Keratinocyte (primary cell): ENCODE measurements at regions not wholly inside any gene's neighbourhood (a gene's known extent, or its start where the extent isn't known, plus 50 kb on each side); places are given as distances from the start of the nearest gene placed in this dataset.

ENCODE experiments used
- DNase-seq: peaks from one replicate; pipeline ENCODE4 v3.0.0-alpha.2; 2011; ENCODE audit warnings: low read depth, missing footprints, low spot score
- FAIRE-seq: peaks from 2 replicates; lab custom pipeline; 2011; peaks lifted over from hg19 to GRCh38; lab: Jason Lieb, UNC
- H2AFZ ChIP-seq: 2 replicates; pipeline ENCODE4 v1.6.0; 2012; ENCODE audit warnings: low read length, control low read depth, inconsistent platforms; ENCODE audit not compliant: control insufficient read depth
- H3K27ac ChIP-seq: 2 replicates; pipeline ENCODE4 v1.5.1; 2011; ENCODE audit warnings: low read length; ENCODE audit not compliant: control insufficient read depth, insufficient read depth
- H3K27me3 ChIP-seq: 3 replicates; pipeline ENCODE4 v1.6.0; 2011; ENCODE audit warnings: low read length; ENCODE audit not compliant: control insufficient read depth, insufficient read depth; ENCODE audit errors: extremely low read depth
- H3K36me3 ChIP-seq, 2 experiments: 2 replicates in 1 of 2; 3 replicates in 1 of 2; pipeline ENCODE4 v1.5.1; 2011; ENCODE audit warnings: low read length in 2 of 2, mild to moderate bottlenecking in 1 of 2; ENCODE audit not compliant: control insufficient read depth in 2 of 2, insufficient read depth in 2 of 2; ENCODE audit errors: extremely low read depth in 1 of 2
- H3K4me1 ChIP-seq: 3 replicates; pipeline ENCODE4 v1.5.1; 2011; ENCODE audit warnings: low read length; ENCODE audit not compliant: control insufficient read depth, insufficient read depth; ENCODE audit errors: extremely low read depth
- H3K4me2 ChIP-seq: 3 replicates; pipeline ENCODE4 v1.6.0; 2011; ENCODE audit warnings: low read depth, low read length; ENCODE audit not compliant: control insufficient read depth, insufficient read depth; ENCODE audit errors: extremely low read depth
- H3K4me3 ChIP-seq, 3 experiments: fragments of 200-600 bp in 1 of 3; sonication (generic) in 1 of 3; 2 replicates in 2 of 3; 3 replicates in 1 of 3; pipeline ENCODE4 v1.5.1; 2011 to 2016; ENCODE audit warnings: low read length in 3 of 3, mild to moderate bottlenecking in 3 of 3, control low read depth in 2 of 3, inconsistent platforms in 1 of 3, low read depth in 1 of 3, mixed read lengths in 1 of 3, mixed run types in 1 of 3, moderate library complexity in 1 of 3; ENCODE audit not compliant: control insufficient read depth in 2 of 3, insufficient read depth in 2 of 3; ENCODE audit errors: extremely low read depth in 1 of 3
- H3K79me2 ChIP-seq: 2 replicates; pipeline ENCODE4 v1.6.0; 2012; ENCODE audit warnings: low read length; ENCODE audit not compliant: control insufficient read depth, insufficient read depth
- H3K9ac ChIP-seq: 3 replicates; pipeline ENCODE4 v1.6.0; 2011; ENCODE audit warnings: low read length; ENCODE audit not compliant: control insufficient read depth, insufficient read depth; ENCODE audit errors: extremely low read depth
- H3K9me1 ChIP-seq: 3 replicates; pipeline ENCODE4 v1.6.0; 2011; ENCODE audit warnings: low read length; ENCODE audit not compliant: control insufficient read depth, insufficient read depth; ENCODE audit errors: extremely low read depth
- H3K9me3 ChIP-seq: 2 replicates; pipeline ENCODE4 v1.5.1; 2012; ENCODE audit warnings: low read depth, low read length; ENCODE audit not compliant: control insufficient read depth
- H4K20me1 ChIP-seq: 3 replicates; pipeline ENCODE4 v1.6.0; 2011; ENCODE audit warnings: low read length; ENCODE audit not compliant: control insufficient read depth, insufficient read depth; ENCODE audit errors: extremely low read depth
- EZH2 ChIP-seq: IDR thresholded peaks from one replicate; pipeline ENCODE4 v1.6.1; 2012; ENCODE audit warnings: inconsistent platforms, mild to moderate bottlenecking, low read length, moderate library complexity
- dilution Hi-C: fragments of 300-500 bp; cut with MboI; formaldehyde crosslinking; loops from one replicate; pipeline ENCODE4 v1.7.0; 2020; ENCODE audit warnings: low sequenced_read_pairs; ENCODE audit not compliant: extremely low pct_ligation_motif_present
- TF ChIP-seq, protein P1 (sequence below), 3 experiments: IDR thresholded peaks in 1 of 3; conservative IDR thresholded peaks in 1 of 3; optimal IDR thresholded peaks in 1 of 3; 2 replicates in 2 of 3; 3 replicates in 1 of 3; pipeline versions ENCODE3 to v1.5.1; 2011; ENCODE audit warnings: low read length in 3 of 3, mild to moderate bottlenecking in 3 of 3, moderate library complexity in 2 of 3, control low read depth in 1 of 3, inconsistent platforms in 1 of 3; ENCODE audit not compliant: insufficient read depth in 2 of 3; ENCODE audit errors: extremely low read depth in 1 of 3

GRCh38 chr20:19819149-19819548 lies 61.1 kb downstream of the RIN2 start:
- no peak for DNase-seq
- Histone ChIP-seq H3K9me1 (no peaks in the 10 kb centered on the region), H3K4me2 (no peak overlapping the region), H3K9me3 (peaks cover 5% of the 10 kb centered on the region), H3K27ac (no peak overlapping the region), H3K27me3 (no peaks in the 10 kb centered on the region), H3K4me3 (no peak overlapping the region), H3K36me3 (no peaks in the 10 kb centered on the region), H3K9ac (no peak overlapping the region), H3K79me2 (no peaks in the 10 kb centered on the region), H4K20me1 (no peaks in the 10 kb centered on the region), H2AFZ (no peak overlapping the region), H3K4me1 (peaks cover 38% of the 10 kb centered on the region)
- no peak for FAIRE-seq
- dilution Hi-C loops, result no loop called here
- no peak for TF ChIP-seq EZH2
- TF ChIP-seq, protein P1, sequence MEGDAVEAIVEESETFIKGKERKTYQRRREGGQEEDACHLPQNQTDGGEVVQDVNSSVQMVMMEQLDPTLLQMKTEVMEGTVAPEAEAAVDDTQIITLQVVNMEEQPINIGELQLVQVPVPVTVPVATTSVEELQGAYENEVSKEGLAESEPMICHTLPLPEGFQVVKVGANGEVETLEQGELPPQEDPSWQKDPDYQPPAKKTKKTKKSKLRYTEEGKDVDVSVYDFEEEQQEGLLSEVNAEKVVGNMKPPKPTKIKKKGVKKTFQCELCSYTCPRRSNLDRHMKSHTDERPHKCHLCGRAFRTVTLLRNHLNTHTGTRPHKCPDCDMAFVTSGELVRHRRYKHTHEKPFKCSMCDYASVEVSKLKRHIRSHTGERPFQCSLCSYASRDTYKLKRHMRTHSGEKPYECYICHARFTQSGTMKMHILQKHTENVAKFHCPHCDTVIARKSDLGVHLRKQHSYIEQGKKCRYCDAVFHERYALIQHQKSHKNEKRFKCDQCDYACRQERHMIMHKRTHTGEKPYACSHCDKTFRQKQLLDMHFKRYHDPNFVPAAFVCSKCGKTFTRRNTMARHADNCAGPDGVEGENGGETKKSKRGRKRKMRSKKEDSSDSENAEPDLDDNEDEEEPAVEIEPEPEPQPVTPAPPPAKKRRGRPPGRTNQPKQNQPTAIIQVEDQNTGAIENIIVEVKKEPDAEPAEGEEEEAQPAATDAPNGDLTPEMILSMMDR (optimal IDR thresholded peaks at IDR 0.05 in 1 of 3, IDR thresholded peaks at IDR 0.05 in 1 of 3, conservative IDR thresholded peaks at IDR 0.05 in 1 of 3; ENCODE audit: extremely low read depth in 1 of 3, insufficient read depth in 2 of 3, low read length in 3 of 3), result no peak

DNA sequence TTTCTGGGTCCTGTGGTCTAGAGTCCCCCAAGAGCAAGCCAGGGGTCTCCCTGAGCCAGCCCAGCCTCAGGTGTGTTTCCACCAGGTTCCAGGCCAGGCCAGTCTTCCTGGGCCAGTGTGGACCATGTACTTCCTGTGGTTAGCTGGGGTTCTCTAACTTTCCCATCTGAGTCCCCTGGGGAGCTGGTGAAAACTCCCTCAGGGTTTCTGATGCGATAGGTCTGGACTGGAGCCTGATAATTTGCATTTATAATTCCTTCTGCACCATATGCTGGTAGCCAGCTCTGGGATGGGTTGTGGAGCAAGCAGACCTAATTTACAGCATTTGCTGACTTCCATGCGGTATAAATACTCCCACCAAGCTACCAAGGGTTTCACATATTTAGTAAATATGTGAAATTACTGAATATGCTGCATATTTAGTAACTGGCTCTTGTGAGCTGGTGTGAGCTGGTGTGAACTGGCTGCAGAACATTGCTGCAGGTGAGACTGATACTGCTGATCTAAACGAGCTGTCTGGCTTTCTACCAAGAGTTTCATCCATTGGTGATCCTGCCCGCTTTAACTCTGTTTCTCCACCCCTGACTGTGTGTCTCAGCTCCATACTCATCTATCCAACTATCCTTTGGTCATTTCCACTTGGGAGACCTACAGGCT lies 62.6 kb downstream of the RIN2 start:
- Histone ChIP-seq H3K4me1 (peaks cover 24% of the 10 kb centered on the region), H3K4me3 (no peak overlapping the region), H4K20me1 (no peaks in the 10 kb centered on the region), H3K9me1 (no peaks in the 10 kb centered on the region), H3K79me2 (no peaks in the 10 kb centered on the region), H3K9me3 (peaks cover 5% of the 10 kb centered on the region), H2AFZ (no peak overlapping the region), H3K9ac (no peak overlapping the region), H3K4me2 (no peak overlapping the region), H3K27ac (no peak overlapping the region), H3K27me3 (no peaks in the 10 kb centered on the region), H3K36me3 (no peaks in the 10 kb centered on the region)
- TF ChIP-seq EZH2, result no peak
- TF ChIP-seq, protein P1 (optimal IDR thresholded peaks at IDR 0.05 in 1 of 3, IDR thresholded peaks at IDR 0.05 in 1 of 3, conservative IDR thresholded peaks at IDR 0.05 in 1 of 3; ENCODE audit: extremely low read depth in 1 of 3, insufficient read depth in 2 of 3, low read length in 3 of 3), result no peak
- dilution Hi-C loops, result no loop called here
- DNase-seq (no peak), FAIRE-seq (no peak)
